HG02763 (cell line): ENCODE measurements at regions not wholly inside any gene's neighbourhood (a gene's known extent, or its start where the extent isn't known, plus 50 kb on each side); places are given as distances from the start of the nearest gene placed in this dataset.

Experiments
- ATAC-seq: cut with Tn5 transposase; IDR thresholded peaks from one replicate; pipeline ENCODE4 v1.9.1; 2021; ENCODE audit warnings: mild to moderate bottlenecking, moderate library complexity; ENCODE audit not compliant: unreplicated experiment

DNA sequence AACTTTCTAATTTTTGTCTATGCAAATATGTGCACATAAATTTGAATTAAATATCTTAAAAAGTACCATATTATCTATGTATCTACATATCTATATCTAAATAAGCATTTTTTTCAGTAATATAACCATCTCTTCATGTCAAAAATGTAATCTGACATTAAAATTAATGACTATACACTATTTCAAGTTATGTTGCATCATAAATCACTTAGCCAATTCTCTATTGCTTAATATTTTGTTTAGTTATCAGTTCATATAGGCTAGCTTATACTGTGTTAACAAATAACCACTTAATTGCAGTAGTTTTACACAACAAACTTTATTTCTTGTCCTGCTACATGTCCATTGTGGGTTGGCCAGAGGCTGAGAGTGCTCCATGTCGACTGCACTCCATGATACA is 360.8 kb downstream of the EPM2A start:
- ATAC-seq: no peak

DNA sequence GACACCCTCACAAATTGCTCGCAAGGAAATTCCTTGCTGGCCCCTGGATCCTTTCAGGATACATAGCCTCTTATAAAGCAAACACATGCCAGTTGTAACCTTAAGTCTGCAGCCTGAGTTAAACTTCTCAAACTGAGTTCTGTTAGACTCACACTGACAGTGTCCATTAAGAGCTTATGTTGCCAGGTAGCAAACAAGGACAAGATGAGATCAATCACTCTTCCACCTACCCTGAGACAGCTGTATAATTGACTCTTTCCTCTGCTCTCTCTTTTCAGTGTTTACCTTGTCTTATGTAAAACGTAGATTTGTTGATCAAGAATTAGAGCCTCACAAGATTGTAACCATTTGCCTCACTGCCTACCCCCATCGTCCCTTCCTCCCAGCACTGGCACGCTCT is 359.8 kb downstream of the EPM2A start:
- ATAC-seq: no peak

DNA sequence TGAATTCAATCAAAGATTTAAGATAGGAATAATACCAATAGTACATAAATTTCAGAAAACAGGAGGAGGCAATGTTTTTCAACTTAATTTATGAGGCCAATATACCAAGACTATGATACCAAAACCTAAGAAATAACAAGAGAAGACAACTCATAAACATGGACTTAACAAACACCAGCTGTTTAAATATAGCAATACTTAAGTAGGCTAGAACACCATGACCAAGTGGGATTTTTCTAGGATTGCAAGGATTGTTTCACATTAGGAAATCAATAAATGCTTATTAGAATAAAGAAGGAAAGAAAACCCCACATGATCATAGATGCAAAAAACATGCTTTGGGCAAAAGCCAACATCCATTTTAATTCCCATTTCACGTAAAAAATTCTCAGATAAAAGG is 355.1 kb downstream of the EPM2A start:
- ATAC-seq: no peak

DNA sequence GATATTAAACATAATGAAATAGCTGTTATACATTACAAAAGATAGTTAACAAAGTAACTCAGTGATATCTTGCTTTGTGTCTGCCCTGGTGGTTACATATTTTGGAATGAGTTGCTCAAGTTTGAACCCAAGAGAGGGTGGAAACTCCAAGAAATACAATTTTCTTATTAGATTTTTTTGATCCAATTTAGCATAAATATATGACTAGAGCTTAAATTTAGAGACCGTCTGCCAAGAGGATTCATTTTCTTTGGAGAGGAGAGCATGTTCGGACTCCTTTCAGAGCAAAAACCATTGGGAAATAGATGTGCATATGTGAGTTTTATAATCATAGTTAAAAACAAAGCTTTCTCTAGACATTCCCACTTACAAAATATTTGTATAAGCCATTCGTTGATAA is 353.4 kb downstream of the EPM2A start:
- ATAC-seq: no peak

DNA sequence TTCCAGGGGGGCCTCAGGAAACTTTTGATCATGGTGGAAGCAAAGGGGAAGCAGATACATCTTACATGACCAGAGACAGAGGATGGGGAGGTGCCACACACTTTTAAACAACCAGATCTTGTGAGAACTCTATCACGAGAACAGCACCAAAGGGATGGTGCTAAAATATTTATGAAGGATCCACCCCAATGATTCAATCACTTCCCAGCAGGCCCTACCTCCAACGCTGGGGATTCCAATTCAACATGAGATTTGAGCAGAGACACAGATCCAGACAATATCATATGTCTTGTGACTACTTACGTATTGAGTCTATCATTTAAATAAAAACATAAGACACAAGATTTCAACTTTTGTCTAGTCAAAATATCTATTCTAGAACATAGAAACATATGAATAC is 351.9 kb downstream of the EPM2A start:
- ATAC-seq: no peak

DNA sequence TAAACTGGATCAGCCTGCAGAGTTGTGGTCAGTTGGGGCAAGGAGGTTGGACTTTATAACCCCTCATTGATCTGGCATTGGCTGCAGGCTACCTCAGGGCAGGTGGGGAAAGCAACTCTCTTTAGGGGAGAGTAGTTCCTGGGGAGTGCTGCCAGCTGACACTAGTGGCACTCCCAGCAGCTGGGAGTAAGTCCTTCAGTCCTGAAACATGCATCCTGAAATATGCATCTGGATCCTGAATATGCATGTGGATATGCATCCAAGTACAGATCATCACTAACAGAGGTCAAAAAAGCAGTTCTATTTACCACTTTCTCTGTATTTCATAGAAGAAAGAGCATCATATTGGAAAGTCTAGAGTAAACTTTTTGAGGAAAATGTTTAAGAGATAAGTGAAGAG is 350.8 kb downstream of the EPM2A start:
- ATAC-seq: no peak

DNA sequence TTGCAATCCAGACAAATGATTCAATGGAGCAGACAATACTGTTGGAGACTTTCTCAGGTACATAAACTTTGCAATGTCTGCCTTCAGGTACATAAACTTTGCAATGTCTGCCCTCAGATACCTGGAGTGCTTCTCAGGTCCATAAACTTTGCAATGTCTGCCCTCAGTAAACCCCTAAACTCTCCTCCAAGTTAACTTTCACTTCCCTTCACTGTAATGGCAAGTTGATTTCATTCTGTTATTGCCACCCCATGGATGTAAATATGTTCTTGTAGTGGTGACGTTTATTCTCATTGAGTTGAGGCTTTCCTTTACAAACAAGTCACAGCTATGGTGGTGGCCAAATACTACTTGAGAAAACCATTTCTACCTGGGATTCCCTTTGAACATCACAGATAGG is 338.8 kb downstream of the EPM2A start:
- ATAC-seq: no peak

DNA sequence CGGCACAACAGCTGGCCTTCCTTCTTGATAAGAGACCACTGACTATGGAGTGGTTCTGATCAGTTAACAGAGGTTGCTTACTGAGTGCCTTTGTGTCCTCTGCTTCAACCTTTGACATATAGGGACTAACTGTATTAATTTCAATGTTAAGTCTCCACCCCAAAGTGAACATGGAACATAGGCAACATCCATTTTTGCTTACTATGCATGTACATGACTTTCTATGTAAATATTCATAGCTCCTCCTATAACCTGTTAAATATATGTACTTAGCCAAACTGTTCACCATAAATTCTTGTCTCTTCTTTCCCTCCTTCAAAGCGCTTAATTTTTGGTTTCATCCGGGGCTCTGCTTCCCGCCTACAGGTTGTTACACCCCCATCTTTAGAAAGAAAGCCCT is 334.8 kb downstream of the EPM2A start:
- no peak for ATAC-seq

DNA sequence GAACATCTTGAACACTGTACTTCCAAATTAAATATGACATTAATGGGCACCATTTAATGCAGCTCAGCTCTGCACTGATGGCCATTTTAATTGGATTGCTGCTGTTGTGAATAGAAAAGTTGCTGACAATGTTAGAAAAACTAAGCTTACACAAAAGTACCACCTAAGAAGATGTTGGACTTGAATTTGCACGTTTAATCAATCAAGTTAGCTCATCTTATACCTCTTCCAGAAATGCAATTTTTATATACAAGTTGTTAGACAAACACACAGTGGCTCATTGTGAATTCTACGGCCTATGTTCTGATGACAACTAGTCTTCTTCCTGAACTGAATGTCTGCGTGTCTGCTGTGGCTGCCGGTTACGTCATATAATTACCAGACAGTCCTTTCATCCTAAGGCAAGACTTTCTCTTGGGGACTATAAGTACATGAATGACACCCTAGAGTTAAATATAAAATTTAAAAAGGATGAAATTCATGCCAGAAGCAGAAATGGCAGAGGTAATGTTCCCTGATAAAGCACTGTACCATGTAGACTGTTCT is 330.2 kb downstream of the EPM2A start:
- ATAC-seq: no peak

DNA sequence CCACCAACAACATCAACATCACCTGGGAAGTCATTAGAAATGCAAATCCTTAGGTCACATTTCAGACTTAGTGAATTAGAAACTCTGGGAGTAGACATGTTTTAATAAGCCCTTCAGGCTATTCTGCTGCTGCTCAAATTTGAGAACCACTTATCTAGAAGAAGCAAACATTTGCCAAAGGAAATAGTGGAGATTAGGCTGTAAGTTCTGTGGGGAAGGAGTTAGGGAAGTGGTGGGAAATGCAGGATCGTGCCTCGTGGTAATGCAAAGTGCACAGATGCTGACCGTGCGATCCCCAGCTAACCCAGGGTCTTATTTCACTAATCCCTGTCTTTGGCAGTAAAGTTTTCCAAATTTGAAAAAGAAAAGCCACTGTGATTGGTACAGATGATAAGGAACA is 328.5 kb downstream of the EPM2A start:
- no peak for ATAC-seq

DNA sequence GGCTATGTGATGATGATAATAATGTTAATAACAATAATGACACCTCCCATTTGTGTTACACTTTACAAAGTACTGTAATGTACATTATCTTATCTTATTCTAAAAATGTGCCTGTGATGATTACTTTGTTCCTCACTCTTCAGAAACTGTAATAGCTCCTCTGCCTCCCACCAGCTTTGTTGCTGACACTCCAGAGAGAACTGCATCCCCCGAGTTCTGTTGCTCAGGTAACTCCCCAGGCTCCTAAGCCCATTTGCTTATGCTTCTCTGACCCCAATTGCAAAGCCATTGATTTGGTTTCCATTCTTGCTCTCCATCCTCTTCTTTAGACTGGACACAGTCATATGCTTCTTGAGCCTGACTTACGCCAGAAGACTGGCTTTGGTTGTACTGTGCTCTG is 319.7 kb downstream of the EPM2A start:
- ATAC-seq: no peak

DNA sequence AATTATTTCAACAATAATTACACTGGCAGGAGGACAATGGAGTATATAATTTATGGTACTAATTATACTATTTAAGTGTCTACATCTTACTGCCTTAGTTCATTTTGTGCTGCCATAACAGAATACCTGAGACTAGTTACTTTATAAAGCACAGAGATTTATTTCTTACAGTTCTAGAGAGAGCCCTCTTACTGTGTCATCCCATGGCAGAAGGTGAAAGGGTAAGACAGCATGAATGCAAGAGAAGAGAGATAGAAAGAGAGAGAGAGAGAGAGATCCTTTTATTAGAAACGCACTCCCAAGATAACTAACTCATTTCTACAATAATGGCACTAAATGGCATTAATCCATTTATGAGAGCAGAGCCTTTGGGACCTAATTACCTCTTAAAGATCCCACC is 314.7 kb downstream of the EPM2A start:
- ATAC-seq: no peak

DNA sequence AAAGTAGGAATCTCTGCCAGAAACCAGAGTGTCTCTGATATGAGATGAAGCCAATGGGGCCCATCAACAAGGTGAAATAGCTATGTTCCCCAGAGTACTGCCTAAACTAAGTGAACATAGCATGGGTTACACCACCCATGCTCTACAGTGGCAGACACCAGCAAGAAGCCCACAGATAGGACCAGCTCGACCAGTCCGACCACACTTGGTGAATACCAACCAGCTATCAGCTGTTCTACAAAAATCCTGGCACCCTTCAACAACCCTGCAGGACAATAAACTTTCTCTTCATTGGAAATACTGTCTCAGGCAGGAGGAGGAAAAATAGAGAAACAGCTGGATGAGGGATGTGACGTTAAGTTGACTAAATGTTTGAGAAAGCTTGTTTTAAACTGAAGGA is 311.4 kb downstream of the EPM2A start:
- no peak for ATAC-seq

DNA sequence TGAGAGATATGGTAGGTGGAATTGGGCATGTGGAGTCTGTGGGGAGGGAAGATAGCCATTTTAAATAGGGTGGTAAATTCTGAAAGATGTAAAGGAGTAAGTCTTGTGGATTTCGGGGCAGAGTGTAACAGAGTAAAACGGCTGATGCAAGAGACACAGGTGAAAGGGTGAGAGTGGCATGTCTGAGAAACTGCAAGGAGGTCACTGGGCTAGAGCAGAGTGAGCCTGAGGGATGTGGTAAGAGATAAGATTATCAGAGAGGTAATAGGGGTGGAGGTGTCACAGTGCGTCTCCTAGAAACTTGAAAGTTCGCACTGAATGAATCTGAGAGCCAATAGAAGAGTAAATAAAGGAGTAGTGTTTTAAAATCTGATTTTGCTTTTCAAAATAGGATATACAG is 308.1 kb downstream of the EPM2A start:
- ATAC-seq: no peak

DNA sequence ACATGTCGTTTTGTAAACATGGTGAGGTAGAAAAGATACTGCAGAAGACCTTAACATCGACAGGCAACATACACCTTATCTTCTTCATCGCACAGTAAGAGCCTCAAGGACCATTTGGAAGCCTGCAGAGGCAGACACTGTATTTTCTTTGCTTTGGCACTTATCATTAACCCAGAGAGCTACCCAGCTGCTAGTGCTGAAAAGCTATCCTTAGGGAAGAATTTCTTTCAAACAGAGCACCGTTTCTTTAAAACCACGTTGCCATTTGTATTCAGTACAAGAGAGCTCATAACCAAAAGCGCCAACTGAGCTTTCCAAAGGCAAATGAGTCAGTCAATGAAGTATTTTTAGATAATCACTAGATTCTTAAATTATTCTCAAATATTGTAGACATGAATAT is 306.6 kb downstream of the EPM2A start:
- ATAC-seq: no peak

DNA sequence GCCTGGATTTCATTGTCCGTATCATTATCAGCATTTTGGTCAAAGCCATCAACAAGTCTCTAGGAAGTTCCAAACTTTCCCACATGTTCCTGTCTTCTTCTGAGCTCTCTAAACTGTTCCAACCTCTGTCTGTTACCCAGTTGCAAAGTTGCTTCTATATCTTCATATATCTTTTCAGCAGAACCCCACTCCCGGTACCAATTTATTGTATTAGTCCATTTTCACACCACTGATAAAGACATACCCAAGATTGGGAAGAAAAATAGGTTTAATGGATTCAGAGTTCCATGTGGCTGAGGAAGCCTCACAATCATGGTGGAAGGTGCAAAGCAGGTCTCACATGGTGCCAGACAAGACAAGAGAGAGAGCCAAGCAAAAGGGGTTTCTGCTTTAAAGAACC is 293.2 kb downstream of the EPM2A start:
- ATAC-seq: no peak

DNA sequence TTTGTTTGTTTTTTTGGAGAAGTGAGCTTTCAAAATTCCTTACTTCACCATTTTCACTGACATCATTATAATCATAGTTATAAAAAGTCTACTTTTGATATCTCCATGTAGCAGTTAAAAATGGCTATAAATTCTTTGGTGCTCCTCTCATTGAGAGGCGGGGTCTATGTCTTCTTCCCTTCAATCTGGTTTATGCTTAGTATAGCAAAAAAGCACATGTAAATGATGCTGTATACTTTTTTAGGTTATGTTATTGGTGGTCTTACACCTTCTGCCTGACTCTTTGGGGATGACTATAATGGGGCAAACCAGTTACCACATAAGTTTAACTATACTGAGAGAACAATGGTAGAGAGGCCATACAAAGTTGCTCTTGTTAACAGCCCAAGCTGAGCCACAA is 289.6 kb downstream of the EPM2A start:
- ATAC-seq: no peak

DNA sequence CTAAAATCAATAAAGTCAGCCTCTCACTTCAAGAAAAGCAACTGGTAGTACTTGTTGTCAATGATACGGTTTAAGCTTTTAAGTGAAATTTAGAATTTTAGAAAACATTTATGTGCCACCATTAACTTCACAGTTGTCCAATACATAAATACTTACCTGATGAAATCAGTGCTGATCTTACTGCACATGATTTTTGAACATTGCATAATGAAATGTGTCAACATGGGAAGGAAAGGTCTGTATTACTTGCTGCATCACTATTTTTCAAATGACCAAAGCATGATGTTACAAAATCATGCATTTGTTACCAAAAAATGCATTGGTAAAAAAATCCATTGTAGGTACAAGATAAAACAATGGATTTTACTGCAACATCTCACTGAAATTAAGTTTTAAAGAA is 284.3 kb downstream of the EPM2A start:
- no peak for ATAC-seq

DNA sequence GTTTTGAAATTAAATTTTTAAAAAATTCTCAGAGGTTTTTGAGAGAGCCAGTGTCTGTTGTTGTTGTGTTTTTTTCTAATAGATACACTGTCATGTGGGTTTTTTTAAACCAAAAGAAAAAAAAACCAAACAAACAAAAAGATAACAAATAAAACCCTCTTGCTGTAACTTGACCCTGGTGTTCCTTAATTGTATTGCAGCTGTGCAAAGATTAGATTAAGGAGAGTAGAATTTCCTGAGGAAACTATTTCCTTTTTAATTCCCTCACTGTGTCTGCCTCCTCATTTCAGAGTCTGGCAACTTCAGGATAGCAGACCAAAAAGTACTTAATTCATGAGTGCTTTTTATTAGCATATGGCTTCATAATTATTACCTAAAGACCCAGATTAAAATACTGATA is 281.9 kb downstream of the EPM2A start:
- no peak for ATAC-seq

DNA sequence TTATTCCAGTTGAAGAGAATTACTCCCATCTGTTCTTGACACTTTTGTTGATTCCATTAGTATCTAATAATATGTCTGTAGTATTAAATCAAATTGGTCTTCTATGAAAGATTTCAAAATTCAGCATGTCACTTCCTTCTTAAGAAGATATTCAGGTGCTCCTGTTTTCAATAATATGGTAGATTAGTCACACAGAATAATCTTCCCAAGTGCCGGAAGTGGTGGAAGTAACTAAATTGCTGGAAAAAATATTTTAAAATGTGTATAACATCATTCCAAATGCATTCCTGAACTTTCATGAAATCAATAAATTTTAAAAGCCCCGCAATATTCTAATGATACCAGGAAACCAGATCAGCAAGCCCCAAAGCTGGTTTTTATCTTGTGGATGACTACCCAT is 281.3 kb downstream of the EPM2A start:
- ATAC-seq: no peak

DNA sequence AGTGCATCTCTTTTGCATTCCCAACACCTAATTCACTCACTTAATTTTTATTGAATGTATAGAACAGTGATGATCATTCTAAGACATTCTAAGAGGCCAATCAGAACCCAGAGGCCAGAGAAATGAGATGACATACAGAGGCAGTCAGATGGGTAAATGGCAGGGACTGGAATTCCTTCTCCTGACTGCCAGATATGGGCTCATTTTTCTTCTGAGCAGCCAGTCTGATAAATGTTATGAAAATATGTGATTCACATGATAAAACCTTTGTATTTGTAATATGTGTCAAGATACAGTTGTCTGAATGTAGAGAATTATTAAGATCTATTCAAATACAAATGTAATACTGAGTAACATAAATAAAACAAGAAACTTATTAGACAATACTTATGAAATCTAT is 277.8 kb downstream of the EPM2A start:
- ATAC-seq: no peak

DNA sequence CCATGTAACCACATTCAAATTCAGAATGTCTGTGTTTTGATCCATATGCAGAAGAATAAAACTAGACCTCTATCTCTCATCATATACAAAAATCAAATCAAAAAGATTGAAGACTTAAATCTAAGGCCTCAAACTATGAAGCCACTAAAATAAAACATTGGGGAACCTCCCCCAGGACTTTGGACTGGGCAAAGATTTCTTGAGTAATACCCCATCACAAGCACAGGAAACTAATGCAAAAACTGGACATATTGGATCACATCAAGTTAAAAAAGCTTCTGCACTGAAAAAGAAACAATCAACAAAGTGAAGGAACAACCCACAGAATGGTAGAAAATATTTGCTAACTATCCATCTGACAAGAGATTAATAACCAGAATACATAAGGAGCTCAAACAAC is 266.8 kb downstream of the EPM2A start:
- no peak for ATAC-seq

DNA sequence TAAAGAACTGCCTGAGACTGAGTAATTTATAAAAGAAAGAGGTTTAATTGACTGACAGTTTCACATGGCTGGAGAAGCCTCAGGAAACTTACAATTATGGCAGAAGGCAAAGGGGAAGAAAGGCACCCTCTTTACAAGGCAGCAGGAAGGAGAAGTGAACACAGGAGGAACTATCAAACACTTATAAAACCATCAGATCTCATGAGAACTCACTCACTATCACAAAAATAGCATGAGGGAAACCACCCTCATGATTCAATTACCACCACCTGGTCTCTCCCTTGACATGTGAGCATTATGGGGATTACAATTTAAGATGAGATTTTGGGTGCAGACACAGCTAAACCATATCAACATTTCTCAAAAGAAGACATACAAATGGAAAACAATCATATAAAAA is 266.3 kb downstream of the EPM2A start:
- no peak for ATAC-seq
